RPMI7951 (cell line): ENCODE measurements at regions not wholly inside any gene's neighbourhood (a gene's known extent, or its start where the extent isn't known, plus 50 kb on each side); places are given as distances from the start of the nearest gene placed in this dataset.
"Not testable (repeated sequence)": the region's sequence is repeated elsewhere in the genome, so short reads cannot be mapped to it uniquely, and the experiment has no call there.

Experiments used
- DNase-seq: peaks from one replicate; pipeline ENCODE4 v3.0.0-alpha.2; 2012; ENCODE audit warnings: low read depth

- no peak for DNase-seq
These were observed 663.2 kb upstream of the HTR2C start for GRCh38 chrX:113920661-113921060.

- DNase-seq, result no peak
These were observed 664.5 kb upstream of the HTR2C start for GRCh38 chrX:113919387-113919786.

GRCh38 chrX:113906168-113906567 is 677.7 kb upstream of the HTR2C start:
- no peak for DNase-seq

GRCh38 chrX:113892891-113893290 is 691.0 kb upstream of the HTR2C start:
- no peak for DNase-seq

- no peak for DNase-seq
These were observed 691.5 kb upstream of the HTR2C start for GRCh38 chrX:113892401-113892800.

- DNase-seq, result no peak
These were observed 710.8 kb upstream of the HTR2C start for GRCh38 chrX:113873056-113873455.

GRCh38 chrX:113868711-113869110 is 715.2 kb upstream of the HTR2C start:
- DNase-seq, result no peak

GRCh38 chrX:113868177-113868576 is 715.7 kb upstream of the HTR2C start:
- peak; percentile 0 for DNase-seq

GRCh38 chrX:113849408-113849807 is 734.5 kb upstream of the HTR2C start:
- no peak for DNase-seq

GRCh38 chrX:113833096-113834055 is 750.5 kb upstream of the HTR2C start:
- DNase-seq, result no peak

GRCh38 chrX:113828470-113828869 is 755.4 kb upstream of the HTR2C start:
- no peak for DNase-seq

- no peak for DNase-seq
These were observed 765.5 kb upstream of the HTR2C start for GRCh38 chrX:113818346-113818745.

- DNase-seq, result no peak
These were observed 779.1 kb upstream of the HTR2C start for GRCh38 chrX:113804819-113805218.

GRCh38 chrX:113804291-113804690 is 779.6 kb upstream of the HTR2C start:
- DNase-seq, result no peak

GRCh38 chrX:113802837-113803236 is 781.0 kb upstream of the HTR2C start:
- DNase-seq, result no peak

GRCh38 chrX:113800955-113801354 is 782.9 kb upstream of the HTR2C start:
- no peak for DNase-seq

- DNase-seq, result no peak
These were observed 790.3 kb upstream of the HTR2C start for GRCh38 chrX:113793563-113793962.

- DNase-seq, result no peak
These were observed 792.9 kb upstream of the HTR2C start for GRCh38 chrX:113790987-113791386.

GRCh38 chrX:113784754-113785153 is 799.1 kb upstream of the HTR2C start:
- DNase-seq, result not testable (repeated sequence)

- DNase-seq, result no peak
These were observed 813.1 kb upstream of the HTR2C start for GRCh38 chrX:113770806-113771205.

- no peak for DNase-seq
These were observed 813.8 kb upstream of the HTR2C start for GRCh38 chrX:113770071-113770470.

GRCh38 chrX:113759422-113759821 is 824.5 kb upstream of the HTR2C start:
- DNase-seq, result no peak

GRCh38 chrX:113747274-113747973 is 836.5 kb upstream of the HTR2C start:
- DNase-seq, result no peak
